VCaP (cell line): ENCODE measurements at regions not wholly inside any gene's neighbourhood (a gene's known extent, or its start where the extent isn't known, plus 50 kb on each side); places are given as distances from the start of the nearest gene placed in this dataset.
"Not testable (repeated sequence)": the region's sequence is repeated elsewhere in the genome, so short reads cannot be mapped to it uniquely, and the experiment has no call there.

Experiments used
- H3K27ac ChIP-seq: fragments of 450-650 bp; 2 replicates; pipeline ENCODE4 v1.5.1; 2017
- CTCF ChIP-seq: fragments of 450-650 bp; conservative IDR thresholded peaks from 2 replicates; pipeline ENCODE4 v1.5.1; 2017; ENCODE audit warnings: mild to moderate bottlenecking, moderate library complexity

GRCh38 chr12:102682366-102683289, 202.3 kb upstream of the IGF1 start:
- no peak overlapping the region for H3K27ac ChIP-seq
- no peak for TF ChIP-seq CTCF

- no peak for TF ChIP-seq CTCF
- no peak overlapping the region for H3K27ac ChIP-seq
Measured at GRCh38 chr12:102681747-102682146, 201.4 kb upstream of the IGF1 start.

- no peak overlapping the region for H3K27ac ChIP-seq
- no peak for TF ChIP-seq CTCF
Measured at GRCh38 chr12:102681309-102681708, 200.9 kb upstream of the IGF1 start.

- no peak for TF ChIP-seq CTCF
- no peak overlapping the region for H3K27ac ChIP-seq
Measured at GRCh38 chr12:102680304-102680703, 199.9 kb upstream of the IGF1 start.

GRCh38 chr12:102676812-102677211, 196.4 kb upstream of the IGF1 start:
- no peak overlapping the region for H3K27ac ChIP-seq
- no peak for TF ChIP-seq CTCF

GRCh38 chr12:102675672-102676071, 195.3 kb upstream of the IGF1 start:
- TF ChIP-seq CTCF: no peak
- H3K27ac ChIP-seq: no peak overlapping the region

- no peak overlapping the region for H3K27ac ChIP-seq
- no peak for TF ChIP-seq CTCF
Measured at GRCh38 chr12:102673606-102674005, 193.2 kb upstream of the IGF1 start.

- not testable (repeated sequence) for H3K27ac ChIP-seq
Measured at GRCh38 chr12:102672212-102672611, 191.8 kb upstream of the IGF1 start.
